Left lung (tissue), 4 donors: ENCODE measurements at regions not wholly inside any gene's neighbourhood (a gene's known extent, or its start where the extent isn't known, plus 50 kb on each side); places are given as distances from the start of the nearest gene placed in this dataset.

Experiments
- ATAC-seq: fragments of 200-7000 bp; cut with Tn5 transposase; one replicate; pipeline ENCODE4 v1.9.1; 2020; ENCODE audit warnings: moderate library complexity
- DNase-seq, 4 donors: peaks; one replicate each; pipeline ENCODE4 v3.0.0-alpha.2; 2013 to 2020
- H3K27ac ChIP-seq, 2 donors: fragments of 200-600 bp; sonication (generic) in 1 of 2; one replicate each; pipeline versions ENCODE4 v1.5.0 to v1.8.0; 2020 to 2021
- H3K27me3 ChIP-seq, 2 donors: fragments of 200-600 bp; sonication (generic) in 1 of 2; one replicate each; pipeline versions ENCODE4 v1.5.0 to v1.8.0; 2020 to 2021
- H3K36me3 ChIP-seq, 2 donors: fragments of 200-600 bp; sonication (generic) in 1 of 2; one replicate each; pipeline versions ENCODE4 v1.5.0 to v1.8.0; 2020 to 2021
- H3K4me1 ChIP-seq, 2 donors: fragments of 200-600 bp; one replicate each; pipeline ENCODE4 v1.8.0; 2021
- H3K4me3 ChIP-seq, 2 donors: fragments of 200-600 bp; sonication (generic) in 1 of 2; one replicate each; pipeline versions ENCODE4 v1.5.0 to v1.8.0; 2020 to 2021; ENCODE audit warnings: mild to moderate bottlenecking in 1 of 2
- H3K9me3 ChIP-seq, 2 donors: fragments of 200-600 bp; sonication (generic) in 1 of 2; one replicate each; pipeline versions ENCODE4 v1.5.0 to v1.8.0; 2020 to 2021
- intact Hi-C, 2 donors: fragments of 100-400 bp; cut with DNase I; formaldehyde crosslinking; loops; one replicate each; pipeline versions ENCODE4 v1.11.2 to v1.14.2; 2022
- TF ChIP-seq, protein P1 (sequence below), 2 donors: fragments of 200-600 bp; sonication (generic) in 1 of 2; IDR thresholded peaks; one replicate each; pipeline versions ENCODE4 v1.5.0 to v1.8.0; 2021; ENCODE audit warnings: antibody characterized with exemption in 2 of 2
- donor health status: DM: no; HTN: yes; CAD: no.
- donor health status: DM: no; HTN: no; CAD: no.

GRCh38 chr6:67757465-67758033 lies 877.5 kb upstream of the ADGRB3 start:
- H3K4me3 ChIP-seq = no peak overlapping the region
- H3K4me1 ChIP-seq = no peaks in the 10 kb centered on the region
- DNase-seq (no peak), ATAC-seq (no peak)
- H3K27ac ChIP-seq = no peak overlapping the region
- no peaks in the 10 kb centered on the region for H3K36me3 ChIP-seq
- intact Hi-C loops = no loop called here
- no peaks in the 10 kb centered on the region for H3K27me3 ChIP-seq
- TF ChIP-seq, protein P1, sequence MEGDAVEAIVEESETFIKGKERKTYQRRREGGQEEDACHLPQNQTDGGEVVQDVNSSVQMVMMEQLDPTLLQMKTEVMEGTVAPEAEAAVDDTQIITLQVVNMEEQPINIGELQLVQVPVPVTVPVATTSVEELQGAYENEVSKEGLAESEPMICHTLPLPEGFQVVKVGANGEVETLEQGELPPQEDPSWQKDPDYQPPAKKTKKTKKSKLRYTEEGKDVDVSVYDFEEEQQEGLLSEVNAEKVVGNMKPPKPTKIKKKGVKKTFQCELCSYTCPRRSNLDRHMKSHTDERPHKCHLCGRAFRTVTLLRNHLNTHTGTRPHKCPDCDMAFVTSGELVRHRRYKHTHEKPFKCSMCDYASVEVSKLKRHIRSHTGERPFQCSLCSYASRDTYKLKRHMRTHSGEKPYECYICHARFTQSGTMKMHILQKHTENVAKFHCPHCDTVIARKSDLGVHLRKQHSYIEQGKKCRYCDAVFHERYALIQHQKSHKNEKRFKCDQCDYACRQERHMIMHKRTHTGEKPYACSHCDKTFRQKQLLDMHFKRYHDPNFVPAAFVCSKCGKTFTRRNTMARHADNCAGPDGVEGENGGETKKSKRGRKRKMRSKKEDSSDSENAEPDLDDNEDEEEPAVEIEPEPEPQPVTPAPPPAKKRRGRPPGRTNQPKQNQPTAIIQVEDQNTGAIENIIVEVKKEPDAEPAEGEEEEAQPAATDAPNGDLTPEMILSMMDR (IDR thresholded peaks at IDR 0.05) = no peak
- H3K9me3 ChIP-seq = peaks cover 0 to 21% of the 10 kb centered on the region in 2 donors

DNA sequence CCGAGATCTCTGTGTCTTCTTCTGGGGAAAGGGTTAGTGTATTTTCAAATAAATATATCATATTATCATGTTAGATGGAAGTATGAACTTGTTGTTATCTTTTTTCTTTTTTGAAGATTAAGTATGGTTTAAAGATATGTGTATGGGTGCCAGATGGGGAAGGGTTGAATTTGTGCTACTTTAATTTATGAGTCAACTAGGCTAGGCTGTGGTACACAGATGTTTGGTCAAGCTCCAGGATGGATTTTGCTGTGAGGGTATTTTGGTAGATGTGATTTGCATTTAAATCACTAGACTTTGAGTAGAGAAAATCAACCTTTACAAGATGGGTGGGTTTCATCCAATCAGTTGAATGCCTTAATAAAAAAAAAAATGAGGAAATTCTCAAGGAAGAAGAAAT lies 886.6 kb upstream of the ADGRB3 start:
- peaks cover 0 to 3% of the 10 kb centered on the region in 2 donors for H3K9me3 ChIP-seq
- H3K27ac ChIP-seq = no peak overlapping the region
- no peaks in the 10 kb centered on the region for H3K27me3 ChIP-seq
- H3K4me3 ChIP-seq = no peak overlapping the region
- intact Hi-C loops = no loop called here
- ATAC-seq (no peak), DNase-seq (no peak)
- TF ChIP-seq, protein P1 (IDR thresholded peaks at IDR 0.05) = no peak
- no peaks in the 10 kb centered on the region for H3K36me3 ChIP-seq
- no peaks in the 10 kb centered on the region for H3K4me1 ChIP-seq

GRCh38 chr6:67736816-67737215 lies 898.3 kb upstream of the ADGRB3 start:
- H3K27me3 ChIP-seq = no peaks in the 10 kb centered on the region
- DNase-seq (no peak), ATAC-seq (no peak)
- no peaks in the 10 kb centered on the region for H3K4me1 ChIP-seq
- H3K9me3 ChIP-seq = peaks cover 0 to 15% of the 10 kb centered on the region in 2 donors
- TF ChIP-seq, protein P1 (IDR thresholded peaks at IDR 0.05) = no peak
- intact Hi-C loops = no loop called here
- H3K36me3 ChIP-seq = no peaks in the 10 kb centered on the region
- H3K27ac ChIP-seq = no peak overlapping the region
- H3K4me3 ChIP-seq = no peak overlapping the region

DNA sequence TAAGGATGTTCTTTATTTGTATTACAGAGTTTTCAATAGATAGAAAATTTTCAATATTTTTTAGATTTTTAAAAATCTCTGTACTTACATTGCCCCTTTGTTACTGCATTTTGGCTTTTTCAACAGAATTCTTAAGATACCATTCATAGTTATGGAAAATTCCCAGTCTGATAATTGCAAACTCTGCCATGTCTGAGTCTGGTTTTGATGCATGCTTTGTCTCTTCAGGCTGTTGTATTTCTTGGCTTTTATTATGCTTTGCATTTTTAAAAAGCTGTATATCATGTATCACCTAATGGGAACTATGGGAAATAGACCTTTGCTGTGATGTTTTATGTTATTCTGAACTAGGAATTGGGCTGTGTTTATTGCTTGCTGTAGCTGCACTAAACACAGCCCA lies 898.9 kb upstream of the ADGRB3 start:
- Histone ChIP-seq H3K27ac (no peak overlapping the region), H3K9me3 (peaks cover 0 to 15% of the 10 kb centered on the region in 2 donors), H3K4me3 (no peak overlapping the region), H3K4me1 (no peaks in the 10 kb centered on the region), H3K36me3 (no peaks in the 10 kb centered on the region), H3K27me3 (no peaks in the 10 kb centered on the region)
- TF ChIP-seq, protein P1 (IDR thresholded peaks at IDR 0.05) = no peak
- DNase-seq = no peak
- intact Hi-C loops = no loop called here
- no peak for ATAC-seq

- ATAC-seq (no peak), DNase-seq (no peak)
- no peaks in the 10 kb centered on the region for H3K36me3 ChIP-seq
- TF ChIP-seq, protein P1 (IDR thresholded peaks at IDR 0.05) = no peak
- H3K27ac ChIP-seq = no peak overlapping the region
- no peak overlapping the region for H3K4me3 ChIP-seq
- intact Hi-C loops = no loop called here
- H3K4me1 ChIP-seq = no peaks in the 10 kb centered on the region
- peaks cover 0 to 15% of the 10 kb centered on the region in 2 donors for H3K9me3 ChIP-seq
- no peaks in the 10 kb centered on the region for H3K27me3 ChIP-seq
Observed at GRCh38 chr6:67735623-67736022, 899.5 kb upstream of the ADGRB3 start.
